A549 (cell line): ENCODE measurements at regions not wholly inside any gene's neighbourhood (a gene's known extent, or its start where the extent isn't known, plus 50 kb on each side); places are given as distances from the start of the nearest gene placed in this dataset.

ENCODE experiments used
- ATAC-seq, 2 experiments: fragments of 200-7000 bp in 1 of 2; fragments of >200 bp in 1 of 2; cut with Nextera tagmentation in 1 of 2; cut with Tn5 transposase in 1 of 2; 3 replicates each; pipeline versions ENCODE4 v1.8.0 to v1.9.1; 2018 to 2020; ENCODE audit warnings: mild to moderate bottlenecking in 1 of 2, moderate library complexity in 1 of 2
- CTCF ChIA-PET: fragments of 300-600 bp; sonication (Branson Sonifier 250); formaldehyde crosslinking; extraction: SDS; loops from one replicate; lab custom pipeline; 2021; ENCODE audit warnings: antibody characterized with exemption, inconsistent platforms; lab: Yijun Ruan, JAX
- POLR2A ChIA-PET: fragments of 350-600 bp; formaldehyde crosslinking; extraction: SDS; loops from one replicate; lab custom pipeline; 2021; ENCODE audit warnings: antibody characterized with exemption, inconsistent platforms; lab: Yijun Ruan, JAX
- DNase-seq, 2 experiments: peaks; one replicate each; pipeline versions ENCODE4 v3.0.0 to v3.0.0-alpha.2; 2011 to 2016; ENCODE audit warnings: low read depth in 1 of 2, low spot score in 1 of 2
- FAIRE-seq: peaks from 2 replicates; lab custom pipeline; 2011; peaks lifted over from hg19 to GRCh38; lab: Jason Lieb, UNC
- H3K27ac ChIP-seq, 2 experiments: fragments of >200 bp; sonication (Bioruptor Twin); formaldehyde crosslinking; 3 replicates each; pipeline ENCODE4 v1.5.1; 2016 to 2017
- H3K4me1 ChIP-seq: fragments of >200 bp; sonication (Bioruptor Twin); formaldehyde crosslinking; 3 replicates; pipeline ENCODE4 v1.6.1; 2016
- H3K4me2 ChIP-seq: fragments of >200 bp; sonication (Bioruptor Twin); formaldehyde crosslinking; 3 replicates; pipeline ENCODE4 v1.6.1; 2016
- H3K4me3 ChIP-seq: fragments of >200 bp; sonication (Bioruptor Twin); formaldehyde crosslinking; 3 replicates; pipeline ENCODE4 v1.5.1; 2016
- H3K9me3 ChIP-seq: fragments of >200 bp; sonication (Bioruptor Twin); formaldehyde crosslinking; 3 replicates; pipeline ENCODE4 v1.6.1; 2016
- BHLHE40 ChIP-seq: IDR thresholded peaks from 2 replicates; pipeline ENCODE4 v1.6.1; 2012; ENCODE audit warnings: low read depth, low read length, inconsistent platforms
- CBX2 ChIP-seq: fragments of 200-600 bp; sonication (generic); IDR thresholded peaks from 2 replicates; pipeline ENCODE4 v1.6.1; 2016; ENCODE audit warnings: low read depth, mild to moderate bottlenecking, borderline replicate concordance
- CBX8 ChIP-seq: fragments of 200-600 bp; sonication (generic); IDR thresholded peaks from 2 replicates; pipeline ENCODE4 v1.6.1; 2016
- CHD2 ChIP-seq: fragments of 150-350 bp; IDR thresholded peaks from 2 replicates; pipeline ENCODE4 v1.6.1; 2014; ENCODE audit warnings: low read length; ENCODE audit not compliant: partially characterized antibody
- CHD4 ChIP-seq: fragments of 200-600 bp; sonication (generic); IDR thresholded peaks from 2 replicates; pipeline ENCODE4 v1.6.1; 2016; ENCODE audit warnings: antibody characterized with exemption, mild to moderate bottlenecking, borderline replicate concordance
- EHF ChIP-seq: fragments of 250-450 bp; sonication (Bioruptor Pico); IDR thresholded peaks from 2 replicates; pipeline ENCODE4 v1.5.0; 2020; ENCODE audit warnings: mild to moderate bottlenecking
- EP300 ChIP-seq, 2 experiments: fragments of >200 bp; sonication (Bioruptor Twin); formaldehyde crosslinking; IDR thresholded peaks; 2 replicates in 1 of 2; 3 replicates in 1 of 2; pipeline ENCODE4 v1.6.1; 2016 to 2017
- ESRRA ChIP-seq: fragments of 150-350 bp; IDR thresholded peaks from 2 replicates; pipeline ENCODE4 v1.6.1; 2014; ENCODE audit warnings: mild to moderate bottlenecking, low read length, borderline replicate concordance
- FOSL2 ChIP-seq, 2 experiments: fragments of 450-650 bp in 1 of 2; fragments of >200 bp in 1 of 2; sonication (Bioruptor Twin) in 1 of 2; formaldehyde crosslinking; IDR thresholded peaks; 2 replicates each; pipeline versions ENCODE4 v1.5.0 to v1.6.1; 2016 to 2020; ENCODE audit warnings: mild to moderate bottlenecking in 1 of 2, moderate library complexity in 1 of 2
- GATA3 ChIP-seq: IDR thresholded peaks from 2 replicates; pipeline ENCODE4 v1.6.1; 2012; ENCODE audit warnings: borderline replicate concordance
- HEYL ChIP-seq: fragments of 250-450 bp; sonication (Bioruptor Pico); IDR thresholded peaks from 2 replicates; pipeline ENCODE4 v1.8.0; 2021; ENCODE audit warnings: mild to moderate bottlenecking, moderate library complexity
- HOXB5 ChIP-seq: fragments of 250-450 bp; sonication (Bioruptor Pico); IDR thresholded peaks from 2 replicates; pipeline ENCODE4 v1.5.0; 2020; ENCODE audit warnings: mild to moderate bottlenecking, moderate library complexity
- MAFK ChIP-seq: fragments of 450-650 bp; IDR thresholded peaks from 2 replicates; pipeline ENCODE4 v1.6.1; 2014; ENCODE audit not compliant: partially characterized antibody
- MYC ChIP-seq: IDR thresholded peaks from 2 replicates; pipeline ENCODE4 v1.6.1; 2012; ENCODE audit warnings: mild to moderate bottlenecking, inconsistent platforms, low read length, improper control_type of control experiment, borderline replicate concordance
- NPAS2 ChIP-seq: fragments of 250-450 bp; sonication (Bioruptor Pico); IDR thresholded peaks from 2 replicates; pipeline ENCODE4 v1.8.0; 2022; ENCODE audit warnings: mild to moderate bottlenecking, moderate library complexity, borderline replicate concordance
- NR3C1 ChIP-seq: fragments of >200 bp; sonication (Bioruptor Twin); formaldehyde crosslinking; IDR thresholded peaks from 3 replicates; pipeline ENCODE4 v1.6.1; 2017
- POLR2A ChIP-seq: IDR thresholded peaks from 2 replicates; pipeline ENCODE4 v1.6.1; 2012; ENCODE audit warnings: mild to moderate bottlenecking, low read length
- RAD21 ChIP-seq, 2 experiments: fragments of >200 bp in 1 of 2; sonication (Bioruptor Twin) in 1 of 2; formaldehyde crosslinking in 1 of 2; IDR thresholded peaks in 1 of 2; conservative IDR thresholded peaks in 1 of 2; 2 replicates in 1 of 2; 3 replicates in 1 of 2; pipeline ENCODE4 v1.6.1; 2012 to 2018; ENCODE audit warnings: inconsistent platforms in 1 of 2
- RFX5 ChIP-seq: fragments of 450-650 bp; IDR thresholded peaks from 2 replicates; pipeline ENCODE4 v1.7.1; 2014; ENCODE audit warnings: antibody characterized with exemption, mild to moderate bottlenecking, moderate library complexity
- RNF2 ChIP-seq: fragments of 200-600 bp; sonication (generic); IDR thresholded peaks from 2 replicates; pipeline ENCODE4 v1.6.1; 2016; ENCODE audit warnings: low read depth, mild to moderate bottlenecking, antibody characterized with exemption, moderate library complexity, borderline replicate concordance
- SMC3 ChIP-seq: fragments of >200 bp; sonication (Bioruptor Twin); formaldehyde crosslinking; IDR thresholded peaks from 3 replicates; pipeline ENCODE4 v1.6.1; 2018; ENCODE audit warnings: inconsistent platforms
- SREBF2 ChIP-seq: fragments of 450-650 bp; IDR thresholded peaks from 2 replicates; pipeline ENCODE4 v1.6.1; 2014; ENCODE audit warnings: mild to moderate bottlenecking, moderate library complexity
- TP53 ChIP-seq: fragments of 250-450 bp; sonication (Bioruptor Pico); IDR thresholded peaks from 2 replicates; pipeline ENCODE4 v1.5.0; 2021; ENCODE audit warnings: mild to moderate bottlenecking, moderate library complexity
- ZFP36 ChIP-seq: fragments of 450-650 bp; IDR thresholded peaks from 2 replicates; pipeline ENCODE4 v1.6.1; 2014; ENCODE audit warnings: borderline replicate concordance; ENCODE audit not compliant: partially characterized antibody
- WGBS: methylation state at CpG from one replicate; pipeline ENCODE4 v1.1.6; 2017; ENCODE audit errors: missing lambda C conversion rate; 5-methylcytosine and 5-hydroxymethylcytosine counted together
- TF ChIP-seq, protein P1 (sequence below): fragments of >200 bp; sonication (Bioruptor Twin); formaldehyde crosslinking; IDR thresholded peaks from 3 replicates; pipeline ENCODE4 v1.5.1; 2016
- TF ChIP-seq, protein P2 (sequence below): IDR thresholded peaks from 2 replicates; pipeline ENCODE4 v1.6.1; 2012
- TF ChIP-seq, protein P3 (sequence below): fragments of 250-450 bp; sonication (Bioruptor Pico); IDR thresholded peaks from 2 replicates; pipeline ENCODE4 v1.5.0; 2020; ENCODE audit warnings: low read depth, mild to moderate bottlenecking, moderate library complexity
- TF ChIP-seq, protein P4 (sequence below): fragments of 450-650 bp; IDR thresholded peaks from 2 replicates; pipeline ENCODE4 v1.6.1; 2014; ENCODE audit warnings: antibody characterized with exemption
- TF ChIP-seq, protein P5 (sequence below): fragments of 200-600 bp; sonication (generic); IDR thresholded peaks from 2 replicates; pipeline ENCODE4 v1.6.1; 2016; ENCODE audit warnings: antibody characterized with exemption, mild to moderate bottlenecking, moderate library complexity

DNA sequence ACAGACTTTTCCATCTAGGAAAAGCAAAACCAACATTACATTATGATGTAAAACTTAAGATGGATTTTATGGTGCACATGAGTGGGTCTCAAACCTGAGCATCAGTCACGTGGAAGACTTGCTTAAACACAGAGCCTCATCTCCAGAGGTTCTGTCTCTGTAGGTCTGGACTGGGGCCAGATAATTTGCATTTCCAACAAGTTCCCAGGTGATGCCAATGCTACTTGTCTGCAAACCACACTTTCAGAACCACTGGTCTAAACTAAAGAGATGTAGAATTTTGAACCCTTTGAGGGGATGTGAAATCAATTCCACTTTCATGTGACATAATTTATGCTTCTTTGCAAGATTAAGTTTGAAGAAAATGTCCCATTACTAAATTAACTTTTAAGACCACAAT lies 522.8 kb downstream of the MBD2 start:
- WGBS: 0% methylated on average over 1 of the region's 1 CpG
- no peak for DNase-seq
- no peak overlapping the region for H3K4me3 ChIP-seq
- H3K27ac ChIP-seq: no peak overlapping the region
- ChIA-PET POLR2A (no interaction called here), CTCF (no interaction called here)
- TF ChIP-seq SMC3 (no peak), RNF2 (no peak), MAFK (no peak), NR3C1 (no peak), CHD2 (no peak), CHD4 (no peak), EHF (CRISPR knock-in tag) (no peak), RAD21 (conservative IDR thresholded peaks at IDR 0.05 in 1 of 2, IDR thresholded peaks at IDR 0.05 in 1 of 2) (no peak), HOXB5 (CRISPR knock-in tag) (no peak), MYC (no peak), NPAS2 (CRISPR knock-in tag) (no peak), POLR2A (no peak), EP300 (IDR thresholded peaks at IDR 0.05) (no peak), CBX2 (no peak)
- TF ChIP-seq, protein P1, sequence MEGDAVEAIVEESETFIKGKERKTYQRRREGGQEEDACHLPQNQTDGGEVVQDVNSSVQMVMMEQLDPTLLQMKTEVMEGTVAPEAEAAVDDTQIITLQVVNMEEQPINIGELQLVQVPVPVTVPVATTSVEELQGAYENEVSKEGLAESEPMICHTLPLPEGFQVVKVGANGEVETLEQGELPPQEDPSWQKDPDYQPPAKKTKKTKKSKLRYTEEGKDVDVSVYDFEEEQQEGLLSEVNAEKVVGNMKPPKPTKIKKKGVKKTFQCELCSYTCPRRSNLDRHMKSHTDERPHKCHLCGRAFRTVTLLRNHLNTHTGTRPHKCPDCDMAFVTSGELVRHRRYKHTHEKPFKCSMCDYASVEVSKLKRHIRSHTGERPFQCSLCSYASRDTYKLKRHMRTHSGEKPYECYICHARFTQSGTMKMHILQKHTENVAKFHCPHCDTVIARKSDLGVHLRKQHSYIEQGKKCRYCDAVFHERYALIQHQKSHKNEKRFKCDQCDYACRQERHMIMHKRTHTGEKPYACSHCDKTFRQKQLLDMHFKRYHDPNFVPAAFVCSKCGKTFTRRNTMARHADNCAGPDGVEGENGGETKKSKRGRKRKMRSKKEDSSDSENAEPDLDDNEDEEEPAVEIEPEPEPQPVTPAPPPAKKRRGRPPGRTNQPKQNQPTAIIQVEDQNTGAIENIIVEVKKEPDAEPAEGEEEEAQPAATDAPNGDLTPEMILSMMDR: no peak
- TF ChIP-seq, protein P2, sequence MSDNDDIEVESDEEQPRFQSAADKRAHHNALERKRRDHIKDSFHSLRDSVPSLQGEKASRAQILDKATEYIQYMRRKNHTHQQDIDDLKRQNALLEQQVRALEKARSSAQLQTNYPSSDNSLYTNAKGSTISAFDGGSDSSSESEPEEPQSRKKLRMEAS: no peak
- TF ChIP-seq, protein P3, sequence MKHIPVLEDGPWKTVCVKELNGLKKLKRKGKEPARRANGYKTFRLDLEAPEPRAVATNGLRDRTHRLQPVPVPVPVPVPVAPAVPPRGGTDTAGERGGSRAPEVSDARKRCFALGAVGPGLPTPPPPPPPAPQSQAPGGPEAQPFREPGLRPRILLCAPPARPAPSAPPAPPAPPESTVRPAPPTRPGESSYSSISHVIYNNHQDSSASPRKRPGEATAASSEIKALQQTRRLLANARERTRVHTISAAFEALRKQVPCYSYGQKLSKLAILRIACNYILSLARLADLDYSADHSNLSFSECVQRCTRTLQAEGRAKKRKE: no peak
- no peak overlapping the region for H3K4me2 ChIP-seq
- no peaks in the 10 kb centered on the region for H3K4me1 ChIP-seq
- no peak for FAIRE-seq
- no peak for ATAC-seq
- no peaks in the 10 kb centered on the region for H3K9me3 ChIP-seq

DNA sequence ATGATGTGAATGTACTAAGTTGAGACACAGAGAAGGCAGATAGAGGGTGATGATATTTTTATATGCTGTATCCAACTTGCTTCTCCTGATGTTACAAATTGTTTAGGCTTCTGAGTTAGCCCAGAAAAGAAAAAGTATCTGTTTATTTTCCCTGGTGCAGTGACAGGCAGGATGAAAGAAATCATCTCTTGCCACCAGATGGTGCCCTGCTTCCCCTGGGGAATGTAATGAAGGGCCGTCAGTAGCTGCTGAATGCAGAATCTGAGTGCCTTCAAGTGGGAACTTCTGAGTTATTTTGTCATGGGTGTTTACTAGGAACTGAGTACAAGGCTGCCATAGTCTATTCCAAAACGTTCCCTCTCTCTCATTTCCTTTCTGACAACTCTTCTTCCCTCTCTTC lies 525.6 kb downstream of the MBD2 start:
- ATAC-seq (peak; percentile 47 to 68; a peak in 2 of 6 replicates), FAIRE-seq (no peak), DNase-seq (peak; percentile 3 to 11)
- CTCF ChIA-PET: interaction anchor here (0.9 to 1.9 kb wide), 6 partner anchors 333 to 429 kb away, joined by 3 to 7 read pairs (median 4); no protein-coding TSS in a partner anchor
- POLR2A ChIA-PET: no interaction called here
- H3K4me3 ChIP-seq: no peak overlapping the region
- H3K4me1 ChIP-seq: no peaks in the 10 kb centered on the region
- no peak overlapping the region for H3K27ac ChIP-seq
- no peaks in the 10 kb centered on the region for H3K9me3 ChIP-seq
- H3K4me2 ChIP-seq: no peak overlapping the region
- WGBS: 6% methylated on average over 2 of the region's 2 CpGs
- TF ChIP-seq CHD4 (no peak), TP53 (CRISPR knock-in tag) (no peak), SREBF2 (no peak), RFX5 (no peak), SMC3 (peak; percentile 48; the same call in 2 of the 3 replicates), CBX8 (no peak), MYC (no peak), EP300 (IDR thresholded peaks at IDR 0.05) (no peak), FOSL2 (IDR thresholded peaks at IDR 0.05) (no peak), FOSL2 (CRISPR knock-in tag; IDR thresholded peaks at IDR 0.05) (no peak), BHLHE40 (no peak), NR3C1 (no peak), ESRRA (no peak), GATA3 (no peak), ZFP36 (no peak), HEYL (no peak)
- TF ChIP-seq, protein P2: no peak
- TF ChIP-seq, protein P1: peak; percentile 39; the same call in 2 of the 3 replicates
- TF ChIP-seq, protein P4, sequence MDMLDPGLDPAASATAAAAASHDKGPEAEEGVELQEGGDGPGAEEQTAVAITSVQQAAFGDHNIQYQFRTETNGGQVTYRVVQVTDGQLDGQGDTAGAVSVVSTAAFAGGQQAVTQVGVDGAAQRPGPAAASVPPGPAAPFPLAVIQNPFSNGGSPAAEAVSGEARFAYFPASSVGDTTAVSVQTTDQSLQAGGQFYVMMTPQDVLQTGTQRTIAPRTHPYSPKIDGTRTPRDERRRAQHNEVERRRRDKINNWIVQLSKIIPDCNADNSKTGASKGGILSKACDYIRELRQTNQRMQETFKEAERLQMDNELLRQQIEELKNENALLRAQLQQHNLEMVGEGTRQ: no peak
- TF ChIP-seq, protein P5, sequence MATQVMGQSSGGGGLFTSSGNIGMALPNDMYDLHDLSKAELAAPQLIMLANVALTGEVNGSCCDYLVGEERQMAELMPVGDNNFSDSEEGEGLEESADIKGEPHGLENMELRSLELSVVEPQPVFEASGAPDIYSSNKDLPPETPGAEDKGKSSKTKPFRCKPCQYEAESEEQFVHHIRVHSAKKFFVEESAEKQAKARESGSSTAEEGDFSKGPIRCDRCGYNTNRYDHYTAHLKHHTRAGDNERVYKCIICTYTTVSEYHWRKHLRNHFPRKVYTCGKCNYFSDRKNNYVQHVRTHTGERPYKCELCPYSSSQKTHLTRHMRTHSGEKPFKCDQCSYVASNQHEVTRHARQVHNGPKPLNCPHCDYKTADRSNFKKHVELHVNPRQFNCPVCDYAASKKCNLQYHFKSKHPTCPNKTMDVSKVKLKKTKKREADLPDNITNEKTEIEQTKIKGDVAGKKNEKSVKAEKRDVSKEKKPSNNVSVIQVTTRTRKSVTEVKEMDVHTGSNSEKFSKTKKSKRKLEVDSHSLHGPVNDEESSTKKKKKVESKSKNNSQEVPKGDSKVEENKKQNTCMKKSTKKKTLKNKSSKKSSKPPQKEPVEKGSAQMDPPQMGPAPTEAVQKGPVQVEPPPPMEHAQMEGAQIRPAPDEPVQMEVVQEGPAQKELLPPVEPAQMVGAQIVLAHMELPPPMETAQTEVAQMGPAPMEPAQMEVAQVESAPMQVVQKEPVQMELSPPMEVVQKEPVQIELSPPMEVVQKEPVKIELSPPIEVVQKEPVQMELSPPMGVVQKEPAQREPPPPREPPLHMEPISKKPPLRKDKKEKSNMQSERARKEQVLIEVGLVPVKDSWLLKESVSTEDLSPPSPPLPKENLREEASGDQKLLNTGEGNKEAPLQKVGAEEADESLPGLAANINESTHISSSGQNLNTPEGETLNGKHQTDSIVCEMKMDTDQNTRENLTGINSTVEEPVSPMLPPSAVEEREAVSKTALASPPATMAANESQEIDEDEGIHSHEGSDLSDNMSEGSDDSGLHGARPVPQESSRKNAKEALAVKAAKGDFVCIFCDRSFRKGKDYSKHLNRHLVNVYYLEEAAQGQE: no peak
